Liver (tissue), 3 donors: ENCODE measurements at regions not wholly inside any gene's neighbourhood (a gene's known extent, or its start where the extent isn't known, plus 50 kb on each side); places are given as distances from the start of the nearest gene placed in this dataset.

ENCODE experiments used
- ATF3 ChIP-seq: IDR thresholded peaks from 2 replicates; pipeline ENCODE4 v1.6.1; 2016; ENCODE audit warnings: antibody characterized with exemption
- CTCF ChIP-seq: fragments of 150-350 bp; IDR thresholded peaks from 2 replicates; pipeline ENCODE4 v1.5.1; 2017; ENCODE audit warnings: improper control_type of control experiment, low read depth, low read length; ENCODE audit not compliant: missing input control
- EGR1 ChIP-seq, 2 donors: IDR thresholded peaks; 2 replicates each; pipeline ENCODE4 v1.6.1; 2016 to 2018; ENCODE audit warnings: antibody characterized with exemption in 2 of 2, low read depth in 2 of 2
- RAD21 ChIP-seq, 2 donors: IDR thresholded peaks; 2 replicates each; pipeline ENCODE4 v1.6.1; 2016; ENCODE audit warnings: antibody characterized with exemption in 2 of 2, mild to moderate bottlenecking in 2 of 2
- SP1 ChIP-seq: IDR thresholded peaks from 2 replicates; pipeline ENCODE4 v1.6.1; 2018; ENCODE audit warnings: antibody characterized with exemption, mild to moderate bottlenecking
- TAF1 ChIP-seq: conservative IDR thresholded peaks from 2 replicates; pipeline ENCODE4 v1.6.1; 2016; ENCODE audit warnings: antibody characterized with exemption, mild to moderate bottlenecking
- donor health status: healthy.
- donor health status: healthy.

- TF ChIP-seq CTCF (no peak), EGR1 (IDR thresholded peaks at IDR 0.05; ENCODE audit: low read depth in 2 of 2) (no peak), RAD21 (IDR thresholded peaks at IDR 0.05) (no peak), ATF3 (no peak), SP1 (no peak), TAF1 (no peak)
Measured at GRCh38 chr2:168371273-168372019, 84.6 kb upstream of the CERS6 start.
